Liver (tissue), 7 donors: ENCODE measurements at regions not wholly inside any gene's neighbourhood (a gene's known extent, or its start where the extent isn't known, plus 50 kb on each side); places are given as distances from the start of the nearest gene placed in this dataset.
A peak's percentile ranks its signal among the peaks of the same experiment; 100 is the strongest.
"Not testable (repeated sequence)": the region's sequence is repeated elsewhere in the genome, so short reads cannot be mapped to it uniquely, and the experiment has no call there.

ENCODE experiments used
- DNase-seq: peaks from one replicate; pipeline ENCODE4 v3.0.0-alpha.2; 2017; ENCODE audit warnings: low spot score
- H3K27ac ChIP-seq, 2 donors: one replicate each; pipeline ENCODE4 v1.7.0; 2013; ENCODE audit warnings: inconsistent platforms in 2 of 2, low read length in 2 of 2, control low read depth in 1 of 2, low read depth in 1 of 2, mild to moderate bottlenecking in 1 of 2
- H3K27me3 ChIP-seq, 4 donors: one replicate each; pipeline versions ENCODE4 v1.6.1 to v1.7.0; 2013; ENCODE audit warnings: low read length in 3 of 4, inconsistent platforms in 1 of 4, mild to moderate bottlenecking in 1 of 4, moderate library complexity in 1 of 4; ENCODE audit not compliant: control insufficient read depth in 4 of 4, insufficient read depth in 4 of 4
- H3K36me3 ChIP-seq, 4 donors: one replicate each; pipeline versions ENCODE4 v1.6.1 to v1.7.0; 2013; ENCODE audit warnings: low read length in 3 of 4, mild to moderate bottlenecking in 3 of 4, low read depth in 1 of 4, moderate library complexity in 1 of 4; ENCODE audit not compliant: control insufficient read depth in 4 of 4, insufficient read depth in 3 of 4
- H3K4me1 ChIP-seq, 4 donors: one replicate each; pipeline versions ENCODE4 v1.6.1 to v1.7.0; 2013; ENCODE audit warnings: low read length in 3 of 4, mild to moderate bottlenecking in 3 of 4, moderate library complexity in 1 of 4; ENCODE audit not compliant: control insufficient read depth in 4 of 4, insufficient read depth in 4 of 4
- H3K4me3 ChIP-seq, 3 donors: one replicate each; pipeline versions ENCODE4 v1.6.1 to v1.7.0; 2013; ENCODE audit warnings: low read length in 3 of 3, control low read depth in 1 of 3, low read depth in 1 of 3, mild to moderate bottlenecking in 1 of 3
- H3K9ac ChIP-seq, 2 donors: one replicate each; pipeline ENCODE4 v1.7.0; 2013; ENCODE audit warnings: low read length in 2 of 2, mild to moderate bottlenecking in 2 of 2, moderate library complexity in 2 of 2, control low read depth in 1 of 2, low read depth in 1 of 2
- H3K9me3 ChIP-seq, 4 donors: one replicate each; pipeline versions ENCODE4 v1.6.1 to v1.7.0; 2013; ENCODE audit warnings: low read length in 3 of 4; ENCODE audit not compliant: control insufficient read depth in 4 of 4
- NR2F2 ChIP-seq: IDR thresholded peaks from 2 replicates; pipeline ENCODE4 v1.6.1; 2016; ENCODE audit warnings: antibody characterized with exemption
- RXRA ChIP-seq, 2 donors: IDR thresholded peaks; 2 replicates each; pipeline ENCODE4 v1.6.1; 2017 to 2018; ENCODE audit warnings: antibody characterized with exemption in 2 of 2, mild to moderate bottlenecking in 1 of 2
- WGBS: extraction: QIAGEN DNeasy Blood & Tissue Kit; methylation state at CpG from one replicate; pipeline ENCODE4 v1.1.7; 2013; 5-methylcytosine and 5-hydroxymethylcytosine counted together
- donor health status: healthy.
- donor health status: healthy.
- donor health status: healthy.
- donor health status: healthy.

- TF ChIP-seq RXRA (IDR thresholded peaks at IDR 0.05) (peak in 1 of 2 donors; percentile 16), NR2F2 (peak; percentile 51)
- DNase-seq, H3K4me1 ChIP-seq, H3K27me3 ChIP-seq, H3K9me3 ChIP-seq, H3K36me3 ChIP-seq, H3K4me3 ChIP-seq, H3K9ac ChIP-seq: not testable (repeated sequence)
- H3K27ac ChIP-seq: peak overlapping the region; percentile 8 to 25
- 66% methylated on average over 19 of the region's 19 CpGs for WGBS
These were observed 137.3 kb upstream of the ZNF469 start for GRCh38 chr16:88245241-88246081.

GRCh38 chr16:88246955-88247582 is 135.7 kb upstream of the ZNF469 start:
- H3K9ac ChIP-seq, H3K27me3 ChIP-seq, H3K4me1 ChIP-seq, H3K27ac ChIP-seq, DNase-seq, H3K9me3 ChIP-seq, H3K4me3 ChIP-seq, H3K36me3 ChIP-seq: not testable (repeated sequence)
- 93% methylated on average over 4 of the region's 4 CpGs for WGBS

GRCh38 chr16:88247583-88247966 is 135.2 kb upstream of the ZNF469 start:
- H3K36me3 ChIP-seq, DNase-seq, H3K4me3 ChIP-seq, H3K9ac ChIP-seq, H3K4me1 ChIP-seq, H3K9me3 ChIP-seq, H3K27me3 ChIP-seq, H3K27ac ChIP-seq: not testable (repeated sequence)
- WGBS: 87% methylated on average over 5 of the region's 5 CpGs

DNA sequence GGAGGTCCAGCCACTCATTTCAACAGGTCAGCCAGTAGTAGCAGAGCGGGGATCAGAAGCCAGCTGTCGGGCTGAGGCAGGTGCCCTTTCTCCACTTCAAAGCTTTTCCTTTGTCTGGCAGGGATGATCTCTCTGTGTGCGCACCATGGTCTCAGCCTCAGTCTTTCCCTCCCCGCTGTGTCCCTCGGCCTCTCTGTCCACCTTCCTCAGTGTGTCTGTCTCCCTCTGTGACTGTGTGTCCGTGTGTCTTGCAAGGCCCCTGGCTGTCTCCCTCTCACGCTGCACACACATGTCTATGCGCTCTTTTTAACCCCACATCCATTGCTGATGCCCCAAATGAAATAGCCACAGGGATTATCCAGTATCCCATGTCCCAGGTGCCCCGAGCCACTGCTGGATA is 134.0 kb upstream of the ZNF469 start:
- H3K27me3 ChIP-seq, H3K9ac ChIP-seq, H3K9me3 ChIP-seq, H3K4me3 ChIP-seq, H3K36me3 ChIP-seq, DNase-seq, H3K27ac ChIP-seq, H3K4me1 ChIP-seq: not testable (repeated sequence)
- WGBS: 88% methylated on average over 9 of the region's 9 CpGs

DNA sequence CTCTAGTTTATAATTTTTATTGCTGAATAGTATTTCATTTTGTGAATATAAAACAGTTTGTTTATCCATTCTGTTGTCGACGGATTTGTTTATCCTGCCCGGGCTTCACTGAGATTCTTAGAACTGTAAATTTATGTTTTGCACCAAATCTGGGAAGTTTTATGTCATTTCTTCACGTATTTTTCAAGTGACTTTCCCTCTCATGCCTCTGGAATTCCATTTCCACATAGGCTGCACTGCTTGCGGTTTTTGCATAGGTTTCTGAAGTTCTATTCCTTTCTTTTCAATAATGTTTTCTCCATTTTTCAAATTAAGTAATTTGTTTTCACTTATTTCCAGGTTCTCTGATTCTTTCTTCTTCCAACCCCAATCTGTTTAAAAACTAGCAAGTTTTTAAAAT is 132.4 kb upstream of the ZNF469 start:
- not testable (repeated sequence) for H3K9ac ChIP-seq, H3K4me1 ChIP-seq, H3K36me3 ChIP-seq, H3K27ac ChIP-seq, H3K9me3 ChIP-seq, DNase-seq, H3K27me3 ChIP-seq, H3K4me3 ChIP-seq
- WGBS: 79% methylated on average over 5 of the region's 5 CpGs

DNA sequence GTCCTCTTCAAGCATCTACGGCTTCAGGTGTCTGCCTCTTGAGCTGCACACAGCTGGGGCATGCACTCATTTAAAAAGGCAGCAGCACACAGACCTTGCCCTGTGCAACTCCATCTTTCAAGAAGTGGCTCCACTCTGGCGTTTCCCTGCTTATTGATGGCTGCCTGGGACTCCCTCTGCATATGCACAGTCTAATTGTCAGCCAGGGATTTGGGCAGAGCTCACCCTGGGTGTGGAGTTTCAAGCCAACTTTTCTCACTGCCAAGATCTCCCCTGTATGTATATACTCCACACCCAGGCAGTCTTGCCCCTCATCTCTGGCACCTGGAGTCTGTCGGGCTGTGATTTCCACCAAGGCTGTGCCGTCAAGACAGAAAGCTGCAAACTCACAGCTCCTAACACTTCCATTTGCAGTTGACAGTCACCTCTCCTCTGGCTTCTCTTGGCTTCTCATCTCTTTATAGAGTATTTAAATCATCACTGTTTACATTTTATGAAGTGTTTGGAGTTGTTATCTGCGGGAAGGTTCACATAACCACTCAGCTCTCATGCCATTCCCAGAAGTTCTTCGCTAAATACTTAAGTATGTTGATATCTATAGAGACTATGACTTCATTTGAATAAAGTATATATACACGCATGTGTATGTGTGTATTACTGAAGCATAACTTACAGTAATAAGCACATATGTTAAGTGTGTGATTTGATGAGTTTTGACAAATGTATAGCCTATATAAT is 130.5 kb upstream of the ZNF469 start:
- H3K4me1 ChIP-seq, H3K27ac ChIP-seq, H3K9ac ChIP-seq, H3K36me3 ChIP-seq, H3K9me3 ChIP-seq, DNase-seq, H3K27me3 ChIP-seq, H3K4me3 ChIP-seq: not testable (repeated sequence)
- WGBS: 60% methylated on average over 4 of the region's 7 CpGs

DNA sequence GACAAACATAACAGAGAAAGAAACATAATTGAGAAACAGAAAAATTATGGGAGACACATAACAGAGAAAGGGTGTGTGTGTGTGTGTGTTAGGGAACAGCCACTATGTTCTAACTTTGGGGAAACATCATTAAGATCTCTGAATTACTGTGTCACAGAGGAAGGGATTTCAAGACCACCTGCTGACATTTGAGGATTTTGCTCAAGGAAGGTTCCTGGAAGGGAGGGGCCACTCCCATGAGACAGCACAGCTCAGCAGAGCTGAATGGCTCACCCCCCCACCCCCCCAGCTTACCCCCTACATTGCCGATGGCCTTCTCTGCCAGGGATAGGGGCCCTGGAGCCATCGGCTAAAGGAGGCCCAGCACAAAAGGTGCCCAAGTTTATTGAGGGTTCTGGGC is 124.6 kb upstream of the ZNF469 start:
- H3K27me3 ChIP-seq, H3K27ac ChIP-seq, H3K36me3 ChIP-seq, DNase-seq, H3K4me3 ChIP-seq, H3K9me3 ChIP-seq, H3K4me1 ChIP-seq, H3K9ac ChIP-seq: not testable (repeated sequence)
- 80% methylated on average over 2 of the region's 2 CpGs for WGBS
